ENCODE measurements at regions not wholly inside any gene's neighbourhood (a gene's known extent, or its start where the extent isn't known, plus 50 kb on each side); places are given as distances from the start of the nearest gene placed in this dataset.

- H2AFZ ChIP-seq (ENCODE audit: low read depth), result no peak overlapping the region
- H3K27me3 ChIP-seq (ENCODE audit: insufficient read depth), result no peaks in the 10 kb centered on the region
- TF ChIP-seq ZBTB33 (IDR thresholded peaks at IDR 0.05; ENCODE audit: borderline replicate concordance, low read depth) (no peak), NFIC (IDR thresholded peaks at IDR 0.05; ENCODE audit: borderline replicate concordance) (no peak), TCF12 (IDR thresholded peaks at IDR 0.05) (no peak), CHD2 (IDR thresholded peaks at IDR 0.05; ENCODE audit: low read length, partially characterized antibody) (no peak), MXI1 (IDR thresholded peaks at IDR 0.05; ENCODE audit: low read depth, low read length) (no peak), RXRA (IDR thresholded peaks at IDR 0.05; ENCODE audit: borderline replicate concordance, low read depth) (no peak), SIN3A (IDR thresholded peaks at IDR 0.05; ENCODE audit: borderline replicate concordance, low read depth, low read length) (no peak)
- no peak overlapping the region for H3K9ac ChIP-seq
- no peak overlapping the region for H3K27ac ChIP-seq (ENCODE audit: low read depth in 2 of 2, low read length in 1 of 2)
- no peaks in the 10 kb centered on the region; a peak in 1 of 4 replicates for H3K4me1 ChIP-seq (ENCODE audit: control insufficient read depth in 1 of 2, insufficient read depth in 2 of 2, low read depth in 1 of 2, low read length in 1 of 2)
- H4K20me1 ChIP-seq (ENCODE audit: insufficient read depth), result no peaks in the 10 kb centered on the region
- 41% methylated on average over 9 of the region's 9 CpGs for WGBS (ENCODE audit: low lambda C conversion rate)
- CTCF ChIA-PET, result interaction anchor here (0.6 kb wide), 1 partner anchor 108 kb away, joined by 3 read pairs; no protein-coding TSS in a partner anchor
- no peaks in the 10 kb centered on the region for H3K9me2 ChIP-seq
- POLR2A ChIA-PET, result no interaction called here
- no peak overlapping the region for H3K4me2 ChIP-seq
- DNase-seq, result no peak
- H3F3A ChIP-seq (replicated peaks; ENCODE audit: insufficient read depth), result no peaks in the 10 kb centered on the region
- no peaks in the 10 kb centered on the region for H3K9me3 ChIP-seq
- H3K79me2 ChIP-seq (ENCODE audit: insufficient read depth), result no peaks in the 10 kb centered on the region
- no peaks in the 10 kb centered on the region for H3K36me3 ChIP-seq (replicated peaks in 1 of 2; ENCODE audit: control insufficient read depth in 1 of 2, insufficient read depth in 2 of 2, low read length in 1 of 2)
- H3K4me3 ChIP-seq (ENCODE audit: low read depth in 2 of 2, low read length in 1 of 2), result no peak overlapping the region
These were observed 63.8 kb downstream of the MRPL46 start for GRCh38 chr15:88403351-88403791.

GRCh38 chr15:88401996-88402656, 65.1 kb downstream of the MRPL46 start:
- no peaks in the 10 kb centered on the region for H3K36me3 ChIP-seq (replicated peaks in 1 of 2; ENCODE audit: control insufficient read depth in 1 of 2, insufficient read depth in 2 of 2, low read length in 1 of 2)
- ChIA-PET CTCF (interaction anchor here (0.6 to 1.0 kb wide), 2 partner anchors 33 to 48 kb away, joined by 3 read pairs; no protein-coding TSS in a partner anchor), POLR2A (interaction anchor here (0.8 kb wide), 1 partner anchor 12 kb away, joined by 3 read pairs; no protein-coding TSS in a partner anchor)
- H3K4me2 ChIP-seq, result no peak overlapping the region
- no peaks in the 10 kb centered on the region for H3F3A ChIP-seq (replicated peaks; ENCODE audit: insufficient read depth)
- no peak overlapping the region for H3K9ac ChIP-seq
- 36% methylated on average over 10 of the region's 10 CpGs for WGBS (ENCODE audit: low lambda C conversion rate)
- peak; percentile 28 for DNase-seq
- H3K4me1 ChIP-seq (ENCODE audit: control insufficient read depth in 1 of 2, insufficient read depth in 2 of 2, low read depth in 1 of 2, low read length in 1 of 2), result no peaks in the 10 kb centered on the region; a peak in 1 of 4 replicates
- H3K79me2 ChIP-seq (ENCODE audit: insufficient read depth), result no peaks in the 10 kb centered on the region
- no peak overlapping the region for H3K27ac ChIP-seq (ENCODE audit: low read depth in 2 of 2, low read length in 1 of 2)
- H3K4me3 ChIP-seq (ENCODE audit: low read depth in 2 of 2, low read length in 1 of 2), result no peak overlapping the region
- no peak overlapping the region for H2AFZ ChIP-seq (ENCODE audit: low read depth)
- H4K20me1 ChIP-seq (ENCODE audit: insufficient read depth), result no peaks in the 10 kb centered on the region
- no peaks in the 10 kb centered on the region for H3K27me3 ChIP-seq (ENCODE audit: insufficient read depth)
- no peaks in the 10 kb centered on the region for H3K9me2 ChIP-seq
- H3K9me3 ChIP-seq, result no peaks in the 10 kb centered on the region
- no peak for TF ChIP-seq GATA2 (CRISPR knock-in tag; IDR thresholded peaks at IDR 0.05)
- TF ChIP-seq PBX3 (IDR thresholded peaks at IDR 0.05), result no peak
- no peak for TF ChIP-seq MEF2A (IDR thresholded peaks at IDR 0.05; ENCODE audit: borderline replicate concordance, low read depth)
- no peak for TF ChIP-seq REST (IDR thresholded peaks at IDR 0.05; ENCODE audit: low read depth, low read length)
- TF ChIP-seq JUND (IDR thresholded peaks at IDR 0.05), result no peak
- no peak for TF ChIP-seq EP300 (IDR thresholded peaks at IDR 0.05; ENCODE audit: borderline replicate concordance in 1 of 2, low read depth in 1 of 2, low read length in 1 of 2)
- TF ChIP-seq EZH2phosphoT487 (IDR thresholded peaks at IDR 0.05; ENCODE audit: borderline replicate concordance, low read depth), result no peak
- TF ChIP-seq ELF1 (IDR thresholded peaks at IDR 0.05), result no peak
- TF ChIP-seq RFX5 (IDR thresholded peaks at IDR 0.05; ENCODE audit: low read length), result no peak
- TF ChIP-seq RAD21 (IDR thresholded peaks at IDR 0.05; ENCODE audit: low read length), result no peak
- TF ChIP-seq FOXM1 (IDR thresholded peaks at IDR 0.05; ENCODE audit: low read depth), result no peak
- no peak for TF ChIP-seq FOSL2 (IDR thresholded peaks at IDR 0.05; ENCODE audit: borderline replicate concordance, low read depth)
- no peak for TF ChIP-seq MXI1 (IDR thresholded peaks at IDR 0.05; ENCODE audit: low read depth, low read length)
- no peak for TF ChIP-seq USF2 (IDR thresholded peaks at IDR 0.05; ENCODE audit: borderline replicate concordance, low read depth, low read length)
- no peak for TF ChIP-seq YY1 (IDR thresholded peaks at IDR 0.05; ENCODE audit: low read depth)
- no peak for TF ChIP-seq CHD2 (IDR thresholded peaks at IDR 0.05; ENCODE audit: low read length, partially characterized antibody)

Measured in SK-N-SH (cell line).